Activated B cell treated with CpG ODN at 0.5 μM for 24 hours (primary cell): ENCODE measurements at regions not wholly inside any gene's neighbourhood (a gene's known extent, or its start where the extent isn't known, plus 50 kb on each side); places are given as distances from the start of the nearest gene placed in this dataset.

Source experiments
- ATAC-seq: fragments of 200-7000 bp; cut with Tn5 transposase; one replicate; pipeline ENCODE4 v1.10.0; 2021; ENCODE audit warnings: low read depth, mild to moderate bottlenecking, moderate library complexity
- CTCF ChIA-PET: fragments of 350-600 bp; sonication (Branson Sonifier 250); formaldehyde crosslinking; loops from one replicate; lab custom pipeline; 2021; ENCODE audit warnings: antibody characterized with exemption; lab: Charles Lee
- POLR2A ChIA-PET: fragments of 350-600 bp; sonication (Branson Sonifier 250); formaldehyde crosslinking; loops from one replicate; lab custom pipeline; 2021; ENCODE audit warnings: antibody characterized with exemption; lab: Charles Lee
- DNase-seq: peaks from one replicate; pipeline ENCODE4 v3.0.0; 2022
- H3K27ac Mint-ChIP-seq: one replicate; pipeline ENCODE4 v1.8.0; 2020; ENCODE audit warnings: mixed read lengths
- H3K27me3 Mint-ChIP-seq: one replicate; pipeline ENCODE4 v1.8.0; 2021; ENCODE audit warnings: mixed read lengths
- H3K36me3 Mint-ChIP-seq: one replicate; pipeline ENCODE4 v1.8.0; 2021; ENCODE audit warnings: low read depth, mixed read lengths
- H3K4me1 Mint-ChIP-seq: one replicate; pipeline ENCODE4 v1.8.0; 2021; ENCODE audit warnings: mixed read lengths
- H3K4me3 Mint-ChIP-seq: one replicate; pipeline ENCODE4 v1.8.0; 2020; ENCODE audit warnings: mild to moderate bottlenecking, mixed read lengths
- H3K9me3 Mint-ChIP-seq: one replicate; pipeline ENCODE4 v1.8.0; 2020; ENCODE audit warnings: mixed read lengths
- CTCF ChIP-seq: fragments of 200-600 bp; IDR thresholded peaks from one replicate; pipeline ENCODE4 v1.8.0; 2022; ENCODE audit warnings: antibody characterized with exemption, mild to moderate bottlenecking
- intact Hi-C: fragments of 100-400 bp; cut with micrococcal nuclease; formaldehyde crosslinking; loops from one replicate; pipeline ENCODE4 v1.15.1; 2024

GRCh38 chr16:51569203-51569931, 418.3 kb upstream of the SALL1 start:
- DNase-seq (no peak), ATAC-seq (no peak)
- CTCF ChIA-PET, result no interaction called here
- no peaks in the 10 kb centered on the region for H3K27me3 Mint-ChIP-seq
- H3K9me3 Mint-ChIP-seq, result peaks cover 6% of the 10 kb centered on the region
- TF ChIP-seq CTCF, result no peak
- no peaks in the 10 kb centered on the region for H3K4me1 Mint-ChIP-seq
- H3K36me3 Mint-ChIP-seq, result no peaks in the 10 kb centered on the region
- intact Hi-C loops, result no loop called here
- no peak overlapping the region for H3K27ac Mint-ChIP-seq
- POLR2A ChIA-PET, result no interaction called here
- H3K4me3 Mint-ChIP-seq, result no peak overlapping the region

GRCh38 chr16:51567911-51568310, 416.8 kb upstream of the SALL1 start:
- Mint-ChIP-seq H3K36me3 (no peaks in the 10 kb centered on the region), H3K27ac (no peak overlapping the region), H3K9me3 (peaks cover 6% of the 10 kb centered on the region), H3K27me3 (no peaks in the 10 kb centered on the region), H3K4me1 (no peaks in the 10 kb centered on the region), H3K4me3 (no peak overlapping the region)
- TF ChIP-seq CTCF, result no peak
- no peak for ATAC-seq
- POLR2A ChIA-PET, result no interaction called here
- no peak for DNase-seq
- intact Hi-C loops, result no loop called here
- CTCF ChIA-PET, result no interaction called here

GRCh38 chr16:51565184-51565583, 414.1 kb upstream of the SALL1 start:
- Mint-ChIP-seq H3K4me1 (no peaks in the 10 kb centered on the region), H3K9me3 (peaks cover 6% of the 10 kb centered on the region), H3K27ac (no peak overlapping the region), H3K27me3 (no peaks in the 10 kb centered on the region), H3K36me3 (no peaks in the 10 kb centered on the region), H3K4me3 (no peak overlapping the region)
- DNase-seq (no peak), ATAC-seq (no peak)
- intact Hi-C loops, result no loop called here
- no peak for TF ChIP-seq CTCF
- ChIA-PET POLR2A (no interaction called here), CTCF (no interaction called here)

- Mint-ChIP-seq H3K4me1 (no peaks in the 10 kb centered on the region), H3K27ac (no peak overlapping the region), H3K36me3 (no peaks in the 10 kb centered on the region), H3K4me3 (no peak overlapping the region), H3K27me3 (no peaks in the 10 kb centered on the region), H3K9me3 (peaks cover 6% of the 10 kb centered on the region)
- ATAC-seq (no peak), DNase-seq (no peak)
- ChIA-PET POLR2A (no interaction called here), CTCF (no interaction called here)
- intact Hi-C loops, result no loop called here
- TF ChIP-seq CTCF, result no peak
Measured at GRCh38 chr16:51562891-51563290, 411.8 kb upstream of the SALL1 start.

- POLR2A ChIA-PET, result no interaction called here
- no peak for TF ChIP-seq CTCF
- Mint-ChIP-seq H3K4me3 (no peak overlapping the region), H3K36me3 (no peaks in the 10 kb centered on the region), H3K27ac (no peak overlapping the region), H3K27me3 (no peaks in the 10 kb centered on the region), H3K4me1 (no peaks in the 10 kb centered on the region), H3K9me3 (no peaks in the 10 kb centered on the region)
- no peak for DNase-seq
- CTCF ChIA-PET, result no interaction called here
- intact Hi-C loops, result no loop called here
- no peak for ATAC-seq
Measured at GRCh38 chr16:51559901-51560300, 408.8 kb upstream of the SALL1 start.
